GM12878 (cell line): ENCODE measurements at regions not wholly inside any gene's neighbourhood (a gene's known extent, or its start where the extent isn't known, plus 50 kb on each side); places are given as distances from the start of the nearest gene placed in this dataset.

ENCODE experiments used
- ATAC-seq: fragments of 200-7000 bp; cut with Tn5 transposase; 3 replicates; pipeline ENCODE4 v1.9.1; 2020; ENCODE audit warnings: mild to moderate bottlenecking, moderate library complexity
- BruUV-seq: library from RNA; stranded (reverse); fragments of 400-500 nt; replicated peaks from 2 replicates; lab custom pipeline; 2021; lab: Mats Ljungman, UMichigan
- CTCF ChIA-PET: fragments of 300-600 bp; sonication (Branson Sonifier 250); formaldehyde crosslinking; extraction: SDS; loops from one replicate; lab custom pipeline; 2021; ENCODE audit warnings: inconsistent platforms; lab: Yijun Ruan, JAX
- POLR2A ChIA-PET: fragments of 350-600 bp; formaldehyde crosslinking; extraction: SDS; loops from one replicate; lab custom pipeline; 2021; ENCODE audit warnings: inconsistent platforms; lab: Charles Lee
- RAD21 ChIA-PET: fragments of 300-600 bp; sonication (Branson Sonifier 250); formaldehyde crosslinking; loops from one replicate; lab custom pipeline; 2023; ENCODE audit warnings: antibody characterized with exemption; ENCODE audit not compliant: unreplicated experiment; lab: Charles Lee
- SMC1A ChIA-PET: fragments of 300-600 bp; sonication (Branson Sonifier 250); formaldehyde crosslinking; loops from one replicate; lab custom pipeline; 2023; ENCODE audit not compliant: unreplicated experiment, uncharacterized antibody; lab: Charles Lee
- DNase-seq: peaks from one replicate; pipeline ENCODE4 v3.0.0-alpha.2; 2011; ENCODE audit warnings: low read depth, low spot score
- FAIRE-seq: peaks from 3 replicates; lab custom pipeline; 2011; peaks lifted over from hg19 to GRCh38; lab: Jason Lieb, UNC
- H2AFZ ChIP-seq: 2 replicates; pipeline ENCODE4 v1.6.0; 2011; ENCODE audit warnings: low read depth, low read length, control low read depth; ENCODE audit not compliant: control insufficient read depth
- H3K27ac ChIP-seq: 2 replicates; pipeline ENCODE4 v1.5.1; 2011; ENCODE audit warnings: control low read depth; ENCODE audit not compliant: control insufficient read depth, insufficient read depth
- H3K27me3 ChIP-seq, 2 experiments: replicated peaks in 1 of 2; 2 replicates each; pipeline versions ENCODE4 v1.6.0 to v1.6.1; 2011; ENCODE audit warnings: low read length in 1 of 2; ENCODE audit not compliant: control insufficient read depth in 2 of 2, insufficient read depth in 2 of 2
- H3K36me3 ChIP-seq, 2 experiments: 2 replicates each; pipeline ENCODE4 v1.5.1; 2011; ENCODE audit warnings: low read length in 1 of 2; ENCODE audit not compliant: control insufficient read depth in 2 of 2, insufficient read depth in 2 of 2
- H3K4me1 ChIP-seq: 2 replicates; pipeline ENCODE4 v1.6.1; 2011; ENCODE audit warnings: mild to moderate bottlenecking, low read length, moderate library complexity, mixed read lengths; ENCODE audit not compliant: control insufficient read depth, insufficient read depth
- H3K4me2 ChIP-seq: 2 replicates; pipeline ENCODE4 v1.6.0; 2011; ENCODE audit warnings: control low read depth; ENCODE audit not compliant: control insufficient read depth, insufficient read depth
- H3K4me3 ChIP-seq: fragments of 200-600 bp; sonication (generic); 2 replicates; pipeline ENCODE4 v1.5.1; 2016
- H3K79me2 ChIP-seq: 2 replicates; pipeline ENCODE4 v1.6.0; 2011; ENCODE audit warnings: low read length; ENCODE audit not compliant: control insufficient read depth, insufficient read depth
- H3K9ac ChIP-seq: 2 replicates; pipeline ENCODE4 v1.8.0; 2011; ENCODE audit warnings: low read length, control low read depth, mixed read lengths; ENCODE audit not compliant: control insufficient read depth, insufficient read depth
- H3K9me3 ChIP-seq: replicated peaks from 3 replicates; pipeline ENCODE4 v1.5.1; 2011; ENCODE audit warnings: mild to moderate bottlenecking, low read length; ENCODE audit not compliant: control insufficient read depth, insufficient read depth
- H4K20me1 ChIP-seq: 2 replicates; pipeline ENCODE4 v1.6.0; 2011; ENCODE audit not compliant: control insufficient read depth, insufficient read depth
- CBX5 ChIP-seq: sonication (generic); IDR thresholded peaks from 2 replicates; pipeline ENCODE4 v1.6.1; 2016; ENCODE audit warnings: low read depth, moderate library complexity, mild to moderate bottlenecking, inconsistent platforms
- CHD4 ChIP-seq: fragments of 200-600 bp; sonication (generic); IDR thresholded peaks from 2 replicates; pipeline ENCODE4 v1.6.1; 2016; ENCODE audit warnings: mild to moderate bottlenecking
- IRF4 ChIP-seq: IDR thresholded peaks from 2 replicates; pipeline ENCODE4 v1.6.1; 2011; ENCODE audit warnings: low read depth, low read length
- MTA3 ChIP-seq: IDR thresholded peaks from 2 replicates; pipeline ENCODE4 v1.6.1; 2012; ENCODE audit warnings: low read length, inconsistent platforms, borderline replicate concordance
- PAX8 ChIP-seq: fragments of 450-650 bp; IDR thresholded peaks from 2 replicates; pipeline ENCODE4 v1.6.1; 2017; ENCODE audit warnings: mild to moderate bottlenecking, moderate library complexity
- PML ChIP-seq: IDR thresholded peaks from 2 replicates; pipeline ENCODE4 v1.6.1; 2012; ENCODE audit warnings: low read length, inconsistent platforms
- POLR2AphosphoS2 ChIP-seq: IDR thresholded peaks from 2 replicates; pipeline ENCODE4 v1.6.1; 2011; ENCODE audit warnings: low read depth, mild to moderate bottlenecking, low read length, improper control_type of control experiment, moderate library complexity
- WGBS: methylation state at CpG from one replicate; pipeline ENCODE4 v1.1.6; 2016; ENCODE audit warnings: low lambda C conversion rate; ENCODE audit not compliant: insufficient replicate concordance, insufficient coverage; ENCODE audit errors: missing lambda C conversion rate; 5-methylcytosine and 5-hydroxymethylcytosine counted together
- in situ Hi-C: fragments of 300-500 bp; cut with MboI; formaldehyde crosslinking; loops from 9 replicates; pipeline ENCODE4 v1.14.3; 2018; ENCODE audit warnings: mixed read lengths
- intact Hi-C: fragments of 100-400 bp; cut with micrococcal nuclease; formaldehyde crosslinking; loops from one replicate; pipeline ENCODE4 v1.14.2; 2022; ENCODE audit not compliant: unreplicated experiment
- TF ChIP-seq, protein P1 (sequence below): IDR thresholded peaks from 2 replicates; pipeline ENCODE4 v1.6.1; 2012; ENCODE audit warnings: mild to moderate bottlenecking, low read depth, low read length
- TF ChIP-seq, protein P2 (sequence below): fragments of 450-650 bp; conservative IDR thresholded peaks from 2 replicates; pipeline ENCODE4 v1.6.1; 2017; ENCODE audit warnings: mild to moderate bottlenecking, moderate library complexity
- TF ChIP-seq, protein P3 (sequence below): fragments of 450-650 bp; IDR thresholded peaks from 2 replicates; pipeline ENCODE4 v1.6.1; 2017; ENCODE audit warnings: borderline replicate concordance
- TF ChIP-seq, protein P4 (sequence below): IDR thresholded peaks from 2 replicates; pipeline ENCODE4 v1.6.1; 2012; ENCODE audit warnings: improper control_type of control experiment, low read depth, low read length; ENCODE audit not compliant: insufficient replicate concordance

DNA sequence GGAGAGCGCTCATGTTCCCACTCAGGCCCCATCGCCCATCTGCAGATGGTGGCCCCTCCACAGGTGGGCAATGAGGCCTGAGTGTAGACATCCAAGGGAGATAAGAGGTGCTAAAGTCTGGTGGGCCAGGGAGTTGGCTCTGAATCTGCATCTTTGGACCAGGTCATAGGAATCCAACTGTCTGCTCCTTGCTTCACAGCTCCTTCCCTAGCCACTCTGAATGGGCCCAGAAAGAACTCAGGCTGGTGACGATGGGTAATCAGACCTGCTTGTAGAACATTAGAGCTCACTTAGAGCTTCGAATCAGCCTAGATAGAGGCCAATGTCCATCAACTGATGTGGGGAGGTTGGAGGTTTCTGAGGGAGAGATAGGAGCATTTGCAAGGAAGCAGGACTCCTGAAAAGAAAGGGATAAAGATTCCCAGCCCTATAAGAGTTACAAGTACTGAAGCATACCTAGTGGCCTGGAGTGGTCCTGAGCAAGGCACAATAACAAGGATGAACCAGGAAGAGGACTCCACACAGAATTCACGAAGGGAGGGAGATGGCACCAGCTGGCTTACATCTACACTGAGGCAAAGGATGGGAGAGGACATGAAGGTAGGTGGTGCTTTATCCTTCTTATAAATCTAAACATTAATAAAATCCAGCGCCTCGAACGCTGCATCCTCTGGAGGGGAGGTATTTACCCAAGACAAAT, 132.8 kb upstream of the ALDH1B1 start:
- no peak overlapping the region for H3K9ac ChIP-seq
- 24% methylated on average over 8 of the region's 8 CpGs for WGBS
- SMC1A ChIA-PET, result interaction anchor here (1.0 to 2.3 kb wide), 3 partner anchors 11 to 346 kb away, joined by 3 to 7 read pairs (median 3); no protein-coding TSS in a partner anchor
- DNase-seq (no peak), ATAC-seq (no peak), FAIRE-seq (no peak)
- H3K4me3 ChIP-seq, result no peak overlapping the region
- H3K27me3 ChIP-seq, result no peaks in the 10 kb centered on the region
- in situ Hi-C loops, result no loop called here
- intact Hi-C loops, result loop anchor here (5.0 kb wide), 1 partner anchor 172 kb away; no protein-coding TSS in a partner anchor
- no peaks in the 10 kb centered on the region for H3K79me2 ChIP-seq
- no peaks in the 10 kb centered on the region for H4K20me1 ChIP-seq
- no peak overlapping the region for H2AFZ ChIP-seq
- H3K36me3 ChIP-seq, result no peaks in the 10 kb centered on the region
- H3K9me3 ChIP-seq, result peaks cover 2% of the 10 kb centered on the region; the same call in 1 of the 3 replicates
- H3K27ac ChIP-seq, result no peak overlapping the region
- no peaks in the 10 kb centered on the region for H3K4me1 ChIP-seq
- H3K4me2 ChIP-seq, result no peak overlapping the region
- POLR2A ChIA-PET, result interaction anchor here (0.6 to 1.0 kb wide), 3 partner anchors 11 to 89 kb away, joined by 3 to 5 read pairs (median 3); no protein-coding TSS in a partner anchor
- RAD21 ChIA-PET, result interaction anchor here (0.6 to 1.7 kb wide), 5 partner anchors 14 to 346 kb away, joined by 3 to 7 read pairs (median 3); no protein-coding TSS in a partner anchor
- no TSS peak for BruUV-seq
- CTCF ChIA-PET, result interaction anchor here (0.6 to 6.8 kb wide), 3 partner anchors 15 to 347 kb away, joined by 3 to 88 read pairs (median 3); no protein-coding TSS in a partner anchor
- TF ChIP-seq, protein P1, sequence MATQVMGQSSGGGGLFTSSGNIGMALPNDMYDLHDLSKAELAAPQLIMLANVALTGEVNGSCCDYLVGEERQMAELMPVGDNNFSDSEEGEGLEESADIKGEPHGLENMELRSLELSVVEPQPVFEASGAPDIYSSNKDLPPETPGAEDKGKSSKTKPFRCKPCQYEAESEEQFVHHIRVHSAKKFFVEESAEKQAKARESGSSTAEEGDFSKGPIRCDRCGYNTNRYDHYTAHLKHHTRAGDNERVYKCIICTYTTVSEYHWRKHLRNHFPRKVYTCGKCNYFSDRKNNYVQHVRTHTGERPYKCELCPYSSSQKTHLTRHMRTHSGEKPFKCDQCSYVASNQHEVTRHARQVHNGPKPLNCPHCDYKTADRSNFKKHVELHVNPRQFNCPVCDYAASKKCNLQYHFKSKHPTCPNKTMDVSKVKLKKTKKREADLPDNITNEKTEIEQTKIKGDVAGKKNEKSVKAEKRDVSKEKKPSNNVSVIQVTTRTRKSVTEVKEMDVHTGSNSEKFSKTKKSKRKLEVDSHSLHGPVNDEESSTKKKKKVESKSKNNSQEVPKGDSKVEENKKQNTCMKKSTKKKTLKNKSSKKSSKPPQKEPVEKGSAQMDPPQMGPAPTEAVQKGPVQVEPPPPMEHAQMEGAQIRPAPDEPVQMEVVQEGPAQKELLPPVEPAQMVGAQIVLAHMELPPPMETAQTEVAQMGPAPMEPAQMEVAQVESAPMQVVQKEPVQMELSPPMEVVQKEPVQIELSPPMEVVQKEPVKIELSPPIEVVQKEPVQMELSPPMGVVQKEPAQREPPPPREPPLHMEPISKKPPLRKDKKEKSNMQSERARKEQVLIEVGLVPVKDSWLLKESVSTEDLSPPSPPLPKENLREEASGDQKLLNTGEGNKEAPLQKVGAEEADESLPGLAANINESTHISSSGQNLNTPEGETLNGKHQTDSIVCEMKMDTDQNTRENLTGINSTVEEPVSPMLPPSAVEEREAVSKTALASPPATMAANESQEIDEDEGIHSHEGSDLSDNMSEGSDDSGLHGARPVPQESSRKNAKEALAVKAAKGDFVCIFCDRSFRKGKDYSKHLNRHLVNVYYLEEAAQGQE, result no peak
- TF ChIP-seq CHD4 (no peak), PML (no peak), MTA3 (no peak), POLR2AphosphoS2 (no peak), IRF4 (no peak), PAX8 (no peak), CBX5 (no peak)
- TF ChIP-seq, protein P2, sequence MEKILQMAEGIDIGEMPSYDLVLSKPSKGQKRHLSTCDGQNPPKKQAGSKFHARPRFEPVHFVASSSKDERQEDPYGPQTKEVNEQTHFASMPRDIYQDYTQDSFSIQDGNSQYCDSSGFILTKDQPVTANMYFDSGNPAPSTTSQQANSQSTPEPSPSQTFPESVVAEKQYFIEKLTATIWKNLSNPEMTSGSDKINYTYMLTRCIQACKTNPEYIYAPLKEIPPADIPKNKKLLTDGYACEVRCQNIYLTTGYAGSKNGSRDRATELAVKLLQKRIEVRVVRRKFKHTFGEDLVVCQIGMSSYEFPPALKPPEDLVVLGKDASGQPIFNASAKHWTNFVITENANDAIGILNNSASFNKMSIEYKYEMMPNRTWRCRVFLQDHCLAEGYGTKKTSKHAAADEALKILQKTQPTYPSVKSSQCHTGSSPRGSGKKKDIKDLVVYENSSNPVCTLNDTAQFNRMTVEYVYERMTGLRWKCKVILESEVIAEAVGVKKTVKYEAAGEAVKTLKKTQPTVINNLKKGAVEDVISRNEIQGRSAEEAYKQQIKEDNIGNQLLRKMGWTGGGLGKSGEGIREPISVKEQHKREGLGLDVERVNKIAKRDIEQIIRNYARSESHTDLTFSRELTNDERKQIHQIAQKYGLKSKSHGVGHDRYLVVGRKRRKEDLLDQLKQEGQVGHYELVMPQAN, result no peak
- TF ChIP-seq, protein P3, sequence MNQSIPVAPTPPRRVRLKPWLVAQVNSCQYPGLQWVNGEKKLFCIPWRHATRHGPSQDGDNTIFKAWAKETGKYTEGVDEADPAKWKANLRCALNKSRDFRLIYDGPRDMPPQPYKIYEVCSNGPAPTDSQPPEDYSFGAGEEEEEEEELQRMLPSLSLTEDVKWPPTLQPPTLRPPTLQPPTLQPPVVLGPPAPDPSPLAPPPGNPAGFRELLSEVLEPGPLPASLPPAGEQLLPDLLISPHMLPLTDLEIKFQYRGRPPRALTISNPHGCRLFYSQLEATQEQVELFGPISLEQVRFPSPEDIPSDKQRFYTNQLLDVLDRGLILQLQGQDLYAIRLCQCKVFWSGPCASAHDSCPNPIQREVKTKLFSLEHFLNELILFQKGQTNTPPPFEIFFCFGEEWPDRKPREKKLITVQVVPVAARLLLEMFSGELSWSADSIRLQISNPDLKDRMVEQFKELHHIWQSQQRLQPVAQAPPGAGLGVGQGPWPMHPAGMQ, result no peak
- TF ChIP-seq, protein P4, sequence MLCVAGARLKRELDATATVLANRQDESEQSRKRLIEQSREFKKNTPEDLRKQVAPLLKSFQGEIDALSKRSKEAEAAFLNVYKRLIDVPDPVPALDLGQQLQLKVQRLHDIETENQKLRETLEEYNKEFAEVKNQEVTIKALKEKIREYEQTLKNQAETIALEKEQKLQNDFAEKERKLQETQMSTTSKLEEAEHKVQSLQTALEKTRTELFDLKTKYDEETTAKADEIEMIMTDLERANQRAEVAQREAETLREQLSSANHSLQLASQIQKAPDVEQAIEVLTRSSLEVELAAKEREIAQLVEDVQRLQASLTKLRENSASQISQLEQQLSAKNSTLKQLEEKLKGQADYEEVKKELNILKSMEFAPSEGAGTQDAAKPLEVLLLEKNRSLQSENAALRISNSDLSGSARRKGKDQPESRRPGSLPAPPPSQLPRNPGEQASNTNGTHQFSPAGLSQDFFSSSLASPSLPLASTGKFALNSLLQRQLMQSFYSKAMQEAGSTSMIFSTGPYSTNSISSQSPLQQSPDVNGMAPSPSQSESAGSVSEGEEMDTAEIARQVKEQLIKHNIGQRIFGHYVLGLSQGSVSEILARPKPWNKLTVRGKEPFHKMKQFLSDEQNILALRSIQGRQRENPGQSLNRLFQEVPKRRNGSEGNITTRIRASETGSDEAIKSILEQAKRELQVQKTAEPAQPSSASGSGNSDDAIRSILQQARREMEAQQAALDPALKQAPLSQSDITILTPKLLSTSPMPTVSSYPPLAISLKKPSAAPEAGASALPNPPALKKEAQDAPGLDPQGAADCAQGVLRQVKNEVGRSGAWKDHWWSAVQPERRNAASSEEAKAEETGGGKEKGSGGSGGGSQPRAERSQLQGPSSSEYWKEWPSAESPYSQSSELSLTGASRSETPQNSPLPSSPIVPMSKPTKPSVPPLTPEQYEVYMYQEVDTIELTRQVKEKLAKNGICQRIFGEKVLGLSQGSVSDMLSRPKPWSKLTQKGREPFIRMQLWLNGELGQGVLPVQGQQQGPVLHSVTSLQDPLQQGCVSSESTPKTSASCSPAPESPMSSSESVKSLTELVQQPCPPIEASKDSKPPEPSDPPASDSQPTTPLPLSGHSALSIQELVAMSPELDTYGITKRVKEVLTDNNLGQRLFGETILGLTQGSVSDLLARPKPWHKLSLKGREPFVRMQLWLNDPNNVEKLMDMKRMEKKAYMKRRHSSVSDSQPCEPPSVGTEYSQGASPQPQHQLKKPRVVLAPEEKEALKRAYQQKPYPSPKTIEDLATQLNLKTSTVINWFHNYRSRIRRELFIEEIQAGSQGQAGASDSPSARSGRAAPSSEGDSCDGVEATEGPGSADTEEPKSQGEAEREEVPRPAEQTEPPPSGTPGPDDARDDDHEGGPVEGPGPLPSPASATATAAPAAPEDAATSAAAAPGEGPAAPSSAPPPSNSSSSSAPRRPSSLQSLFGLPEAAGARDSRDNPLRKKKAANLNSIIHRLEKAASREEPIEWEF, result no peak
